ENCODE measurements at regions not wholly inside any gene's neighbourhood (a gene's known extent, or its start where the extent isn't known, plus 50 kb on each side); places are given as distances from the start of the nearest gene placed in this dataset.

GRCh38 chr9:14004110-14004509, 309.8 kb downstream of the NFIB start:
- ChIA-PET CTCF (ENCODE audit: low intra/inter-chr PET ratio) (no interaction called here), POLR2A (no interaction called here)
- Histone ChIP-seq H3K4me2 (ENCODE audit: insufficient read depth, low read length) (no peak overlapping the region), H4K20me1 (replicated peaks; ENCODE audit: control insufficient read depth, insufficient read depth, low read length) (no peaks in the 10 kb centered on the region), H2AFZ (ENCODE audit: low read depth, low read length) (no peak overlapping the region), H3K4me1 (replicated peaks in 1 of 2; ENCODE audit: control insufficient read depth in 2 of 2, insufficient read depth in 2 of 2, low read length in 2 of 2) (no peaks in the 10 kb centered on the region), H3K36me3 (ENCODE audit: control insufficient read depth, insufficient read depth, low read length) (no peaks in the 10 kb centered on the region), H3K79me2 (ENCODE audit: control insufficient read depth, insufficient read depth, low read length) (no peaks in the 10 kb centered on the region), H3K9me3 (replicated peaks; ENCODE audit: control insufficient read depth, insufficient read depth, low read depth, low read length) (no peaks in the 10 kb centered on the region), H3K4me3 (no peak overlapping the region), H3K9ac (ENCODE audit: insufficient read depth in 1 of 2, low read depth in 2 of 2, low read length in 2 of 2) (no peak overlapping the region), H3K9me1 (ENCODE audit: control insufficient read depth, insufficient read depth, low read length) (no peaks in the 10 kb centered on the region), H3K27me3 (ENCODE audit: control insufficient read depth in 2 of 2, insufficient read depth in 2 of 2, low read length in 2 of 2) (peaks cover 0 to 6% of the 10 kb centered on the region in 2 experiments; a peak in 1 of 5 replicates), H3K27ac (ENCODE audit: extremely low read depth, low read depth, low read length) (no peak overlapping the region)
- FAIRE-seq (no peak), DNase-seq (ENCODE audit: extremely low read depth in 1 of 4, low spot score in 3 of 4) (no peak), ATAC-seq (no peak)
- WGBS (ENCODE audit: insufficient coverage, low coverage, missing lambda C conversion rate), result 0% methylated on average over 1 of the region's 1 CpG
- BruUV-seq (replicated peaks), result no TSS peak
- intact Hi-C loops (cut with micrococcal nuclease), result no loop called here
- TF ChIP-seq JUND (IDR thresholded peaks at IDR 0.05; ENCODE audit: borderline replicate concordance, low read depth, low read length), result no peak
- no peak for TF ChIP-seq JUND (tag; IDR thresholded peaks at IDR 0.05; ENCODE audit: borderline replicate concordance, low read depth, low read length)
- no peak for TF ChIP-seq RBM34 (IDR thresholded peaks at IDR 0.05; ENCODE audit: borderline replicate concordance, insufficient read depth, low read length)
- no peak for TF ChIP-seq TSC22D4 (tag; IDR thresholded peaks at IDR 0.05)
- in situ Hi-C loops (cut with MboI), result no loop called here

GRCh38 chr9:13994240-13994639, 319.7 kb downstream of the NFIB start:
- DNase-seq (ENCODE audit: extremely low read depth in 1 of 4, low spot score in 3 of 4) (no peak), ATAC-seq (no peak), FAIRE-seq (no peak)
- Histone ChIP-seq H4K20me1 (replicated peaks; ENCODE audit: control insufficient read depth, insufficient read depth, low read length) (no peaks in the 10 kb centered on the region), H2AFZ (ENCODE audit: low read depth, low read length) (no peak overlapping the region), H3K4me2 (ENCODE audit: insufficient read depth, low read length) (no peak overlapping the region), H3K36me3 (ENCODE audit: control insufficient read depth, insufficient read depth, low read length) (no peaks in the 10 kb centered on the region), H3K79me2 (ENCODE audit: control insufficient read depth, insufficient read depth, low read length) (no peaks in the 10 kb centered on the region), H3K9me1 (ENCODE audit: control insufficient read depth, insufficient read depth, low read length) (no peaks in the 10 kb centered on the region), H3K9me3 (replicated peaks; ENCODE audit: control insufficient read depth, insufficient read depth, low read depth, low read length) (no peaks in the 10 kb centered on the region), H3K27me3 (ENCODE audit: control insufficient read depth in 2 of 2, insufficient read depth in 2 of 2, low read length in 2 of 2) (no peaks in the 10 kb centered on the region; a peak in 1 of 5 replicates), H3K4me3 (no peak overlapping the region), H3K4me1 (replicated peaks in 1 of 2; ENCODE audit: control insufficient read depth in 2 of 2, insufficient read depth in 2 of 2, low read length in 2 of 2) (no peaks in the 10 kb centered on the region), H3K27ac (ENCODE audit: extremely low read depth, low read depth, low read length) (no peak overlapping the region), H3K9ac (ENCODE audit: insufficient read depth in 1 of 2, low read depth in 2 of 2, low read length in 2 of 2) (no peak overlapping the region)
- WGBS (ENCODE audit: insufficient coverage, low coverage, missing lambda C conversion rate), result 5% methylated on average over 3 of the region's 3 CpGs
- TF ChIP-seq PCBP1 (IDR thresholded peaks at IDR 0.05; ENCODE audit: low read depth, low read length, poor library complexity, severe bottlenecking) (no peak), RBM39 (optimal IDR thresholded peaks at IDR 0.05; ENCODE audit: low read depth, low read length) (no peak), ZNF740 (CRISPR knock-in tag; IDR thresholded peaks at IDR 0.05) (no peak), ZNF740 (tag; IDR thresholded peaks at IDR 0.05) (no peak), TRIM24 (IDR thresholded peaks at IDR 0.05) (no peak), ZHX1 (conservative IDR thresholded peaks at IDR 0.05; ENCODE audit: low read length) (no peak), PHF20 (IDR thresholded peaks at IDR 0.05; ENCODE audit: partially characterized antibody) (no peak), SMARCA4 (IDR thresholded peaks at IDR 0.05) (no peak), ZNF184 (CRISPR knock-in tag; IDR thresholded peaks at IDR 0.05) (no peak)
- BruUV-seq (replicated peaks), result no TSS peak
- intact Hi-C loops (cut with micrococcal nuclease) (no loop called here), in situ Hi-C loops (cut with MboI) (no loop called here)
- CTCF ChIA-PET (ENCODE audit: low intra/inter-chr PET ratio), result no interaction called here
- POLR2A ChIA-PET, result interaction anchor here (0.6 kb wide), 1 partner anchor 39 kb away, joined by 4 read pairs; no protein-coding TSS in a partner anchor

All from K562 (cell line).